Central memory CD8-positive, alpha-beta T cell (primary cell): ENCODE measurements at regions not wholly inside any gene's neighbourhood (a gene's known extent, or its start where the extent isn't known, plus 50 kb on each side); places are given as distances from the start of the nearest gene placed in this dataset.

Experiments used
- ATAC-seq: fragments of 150-1000 bp; cut with Tn5 transposase; replicated peaks from 2 replicates; pipeline ENCODE4 v1.10.0; 2022; ENCODE audit warnings: mild to moderate bottlenecking, moderate FRiP score, moderate number of reproducible peaks; ENCODE audit not compliant: poor library complexity, severe bottlenecking; ENCODE audit errors: extremely low read depth
- DNase-seq, 2 donors: peaks; one replicate each; pipeline ENCODE4 v3.0.0; 2021; ENCODE audit warnings: low spot score in 2 of 2
- H3K27ac Mint-ChIP-seq: one replicate; pipeline ENCODE4 v1.8.0; 2022; ENCODE audit warnings: low read depth, mild to moderate bottlenecking, moderate library complexity, mixed read lengths
- H3K27me3 Mint-ChIP-seq: one replicate; pipeline ENCODE4 v1.8.0; 2022; ENCODE audit warnings: mixed read lengths
- H3K36me3 Mint-ChIP-seq: one replicate; pipeline ENCODE4 v1.8.0; 2022; ENCODE audit warnings: mild to moderate bottlenecking, moderate library complexity, mixed read lengths; ENCODE audit not compliant: insufficient read depth
- H3K4me1 Mint-ChIP-seq: one replicate; pipeline ENCODE4 v1.8.0; 2022; ENCODE audit warnings: mixed read lengths
- H3K4me3 Mint-ChIP-seq: one replicate; pipeline ENCODE4 v1.8.0; 2022; ENCODE audit warnings: mild to moderate bottlenecking, moderate library complexity, mixed read lengths
- H3K9me3 Mint-ChIP-seq: one replicate; pipeline ENCODE4 v1.8.0; 2022; ENCODE audit warnings: mixed read lengths

DNA sequence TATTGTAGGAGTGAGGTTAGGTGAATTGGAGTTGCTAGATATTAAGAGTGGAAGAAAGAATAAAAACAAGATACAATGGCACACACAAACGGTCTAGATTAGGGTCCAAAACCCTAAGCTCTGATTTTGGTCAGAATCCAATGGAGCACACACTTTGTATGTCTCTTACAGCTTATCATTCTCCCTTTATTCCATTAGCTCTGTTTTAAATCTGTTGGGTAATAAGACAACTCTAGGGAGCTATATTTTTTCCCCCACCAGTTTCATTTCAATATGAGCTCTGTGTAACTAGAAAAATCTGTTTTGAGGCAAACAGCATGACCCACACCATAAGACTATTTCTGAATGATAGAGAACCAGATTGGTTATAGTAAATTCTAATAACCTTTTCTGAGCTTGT, 465.6 kb downstream of the ADGRL2 start:
- peaks cover 15% of the 10 kb centered on the region for H3K9me3 Mint-ChIP-seq
- DNase-seq (no peak), ATAC-seq (no peak)
- peaks cover 1% of the 10 kb centered on the region for H3K36me3 Mint-ChIP-seq
- H3K27me3 Mint-ChIP-seq = no peaks in the 10 kb centered on the region
- no peak overlapping the region for H3K4me3 Mint-ChIP-seq
- no peaks in the 10 kb centered on the region for H3K4me1 Mint-ChIP-seq
- H3K27ac Mint-ChIP-seq = no peak overlapping the region

- H3K4me1 Mint-ChIP-seq = no peaks in the 10 kb centered on the region
- no peak overlapping the region for H3K4me3 Mint-ChIP-seq
- no peak for DNase-seq
- no peak for ATAC-seq
- H3K27me3 Mint-ChIP-seq = no peaks in the 10 kb centered on the region
- H3K27ac Mint-ChIP-seq = no peak overlapping the region
- peaks cover 13% of the 10 kb centered on the region for H3K9me3 Mint-ChIP-seq
- H3K36me3 Mint-ChIP-seq = peaks cover 1% of the 10 kb centered on the region
Observed at GRCh38 chr1:82265436-82265835, 464.7 kb downstream of the ADGRL2 start.

DNA sequence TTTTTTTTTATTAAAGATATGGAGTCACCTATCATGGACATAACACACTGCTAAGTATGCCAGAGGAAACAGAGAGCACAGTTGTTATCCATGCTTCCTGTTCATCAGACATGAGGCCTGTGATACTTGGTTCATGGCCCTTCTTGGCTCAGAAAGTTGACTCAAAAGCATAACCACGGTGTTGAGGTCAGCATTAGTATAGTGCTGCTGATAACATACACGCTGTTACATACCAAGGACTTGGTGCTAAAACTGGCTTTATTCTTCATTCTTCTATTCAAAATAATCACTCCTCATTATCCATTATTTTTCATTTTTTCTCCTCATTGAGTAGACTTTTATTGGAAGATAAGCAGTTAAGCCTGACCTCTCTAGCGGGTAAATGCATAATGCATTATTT, 464.1 kb downstream of the ADGRL2 start:
- Mint-ChIP-seq H3K36me3 (peaks cover 1% of the 10 kb centered on the region), H3K27ac (no peak overlapping the region)
- no peak for ATAC-seq

GRCh38 chr1:82263396-82263795, 462.7 kb downstream of the ADGRL2 start:
- Mint-ChIP-seq H3K27me3 (no peaks in the 10 kb centered on the region), H3K36me3 (peaks cover 1% of the 10 kb centered on the region), H3K27ac (no peak overlapping the region), H3K9me3 (peaks cover 14% of the 10 kb centered on the region), H3K4me3 (no peak overlapping the region), H3K4me1 (no peaks in the 10 kb centered on the region)
- no peak for ATAC-seq
- DNase-seq = no peak

More for the DNA sequence above, 464.1 kb downstream of the ADGRL2 start:
- H3K27me3 Mint-ChIP-seq = no peaks in the 10 kb centered on the region
- H3K4me3 Mint-ChIP-seq = no peak overlapping the region
- H3K4me1 Mint-ChIP-seq = no peaks in the 10 kb centered on the region
- H3K9me3 Mint-ChIP-seq = peaks cover 9% of the 10 kb centered on the region
- DNase-seq = no peak

- no peaks in the 10 kb centered on the region for H3K27me3 Mint-ChIP-seq
- peaks cover 17% of the 10 kb centered on the region for H3K9me3 Mint-ChIP-seq
- H3K4me1 Mint-ChIP-seq = no peaks in the 10 kb centered on the region
- ATAC-seq (no peak), DNase-seq (no peak)
- no peak overlapping the region for H3K27ac Mint-ChIP-seq
- peaks cover 1% of the 10 kb centered on the region for H3K36me3 Mint-ChIP-seq
- no peak overlapping the region for H3K4me3 Mint-ChIP-seq
Observed at GRCh38 chr1:82260666-82261065, 459.9 kb downstream of the ADGRL2 start.

DNA sequence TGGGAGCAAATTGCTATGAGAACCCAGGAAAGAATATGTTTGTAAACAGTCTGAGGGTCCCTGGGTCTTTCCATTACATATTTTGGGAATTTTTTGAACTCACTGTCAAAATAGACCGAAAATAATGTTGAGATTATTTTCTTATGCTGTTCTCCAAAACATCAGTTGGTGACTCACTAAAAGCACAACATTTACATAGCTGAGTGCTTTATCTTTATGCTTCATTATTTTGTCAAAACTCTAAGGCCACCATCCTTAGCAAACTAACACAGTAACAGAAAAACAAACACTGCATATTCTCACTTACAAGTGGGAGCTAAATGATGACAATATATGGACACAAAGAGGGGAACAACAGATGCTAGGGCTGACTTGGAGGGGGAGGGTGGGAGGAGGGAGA, 459.3 kb downstream of the ADGRL2 start:
- Mint-ChIP-seq H3K27ac (no peak overlapping the region), H3K27me3 (no peaks in the 10 kb centered on the region), H3K4me1 (no peaks in the 10 kb centered on the region), H3K36me3 (peaks cover 1% of the 10 kb centered on the region), H3K9me3 (peaks cover 17% of the 10 kb centered on the region), H3K4me3 (no peak overlapping the region)
- DNase-seq = no peak
- ATAC-seq = no peak

GRCh38 chr1:82258887-82259286, 458.2 kb downstream of the ADGRL2 start:
- peaks cover 17% of the 10 kb centered on the region for H3K9me3 Mint-ChIP-seq
- H3K27ac Mint-ChIP-seq = no peak overlapping the region
- no peak for ATAC-seq
- peaks cover 1% of the 10 kb centered on the region for H3K36me3 Mint-ChIP-seq
- no peaks in the 10 kb centered on the region for H3K27me3 Mint-ChIP-seq
- no peak overlapping the region for H3K4me3 Mint-ChIP-seq
- DNase-seq = no peak
- H3K4me1 Mint-ChIP-seq = no peaks in the 10 kb centered on the region

DNA sequence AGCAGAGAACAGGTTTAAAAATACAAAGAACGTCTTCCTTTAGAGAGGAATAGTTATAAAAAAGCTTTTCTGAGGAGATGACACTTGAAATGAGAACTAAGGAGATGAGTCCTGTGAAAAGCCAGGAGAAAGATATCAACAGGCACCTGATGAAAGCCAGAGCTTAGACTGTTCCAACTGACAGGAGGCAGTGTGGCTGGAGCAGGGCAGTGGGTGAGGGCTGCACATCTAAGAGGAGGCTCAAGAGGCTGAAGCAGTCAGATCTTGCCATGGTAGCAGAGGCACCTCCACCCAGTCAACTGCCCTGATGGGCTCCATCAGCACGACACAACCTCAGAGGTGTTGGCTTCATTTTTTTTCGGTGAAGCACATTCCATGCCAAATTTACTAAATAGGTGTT, 445.3 kb downstream of the ADGRL2 start:
- ATAC-seq (no peak), DNase-seq (no peak)
- Mint-ChIP-seq H3K4me3 (no peak overlapping the region), H3K27ac (no peak overlapping the region), H3K9me3 (peaks cover 9% of the 10 kb centered on the region), H3K27me3 (no peaks in the 10 kb centered on the region), H3K4me1 (no peaks in the 10 kb centered on the region), H3K36me3 (no peaks in the 10 kb centered on the region)

DNA sequence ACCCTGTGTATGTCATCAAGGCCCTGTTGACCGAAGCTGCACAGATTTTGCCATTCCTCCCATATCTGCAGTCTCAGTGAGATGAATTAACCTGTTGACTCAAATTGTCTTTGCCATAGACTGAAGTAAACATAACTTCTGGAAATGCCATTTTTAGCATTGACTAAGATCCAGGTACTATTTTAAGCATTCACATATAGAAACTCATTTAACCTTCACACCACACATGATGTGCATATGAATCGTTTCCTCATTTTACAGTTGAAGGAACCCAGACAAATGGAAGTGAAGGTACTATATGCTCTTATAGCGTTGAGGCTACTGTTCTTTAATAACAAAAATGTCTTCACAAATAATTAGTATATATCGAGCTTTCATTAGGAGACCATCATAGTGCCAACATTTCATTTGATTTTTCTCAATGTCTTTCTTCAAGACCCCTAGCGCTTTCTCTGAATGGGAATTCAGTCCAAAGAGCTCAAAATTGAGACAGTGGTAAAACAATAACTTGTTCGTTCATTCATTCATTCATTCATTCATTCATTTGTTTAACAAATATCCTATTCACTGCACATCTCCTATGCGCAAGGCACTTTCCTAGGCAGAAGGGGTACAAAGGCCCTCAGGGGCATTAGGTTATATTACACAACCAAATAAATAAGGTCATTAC, 444.7 kb downstream of the ADGRL2 start:
- no peak overlapping the region for H3K27ac Mint-ChIP-seq
- peaks cover 9% of the 10 kb centered on the region for H3K9me3 Mint-ChIP-seq
- DNase-seq = no peak
- H3K4me1 Mint-ChIP-seq = no peaks in the 10 kb centered on the region
- H3K4me3 Mint-ChIP-seq = no peak overlapping the region
- H3K27me3 Mint-ChIP-seq = no peaks in the 10 kb centered on the region
- ATAC-seq = no peak
- H3K36me3 Mint-ChIP-seq = no peaks in the 10 kb centered on the region

DNA sequence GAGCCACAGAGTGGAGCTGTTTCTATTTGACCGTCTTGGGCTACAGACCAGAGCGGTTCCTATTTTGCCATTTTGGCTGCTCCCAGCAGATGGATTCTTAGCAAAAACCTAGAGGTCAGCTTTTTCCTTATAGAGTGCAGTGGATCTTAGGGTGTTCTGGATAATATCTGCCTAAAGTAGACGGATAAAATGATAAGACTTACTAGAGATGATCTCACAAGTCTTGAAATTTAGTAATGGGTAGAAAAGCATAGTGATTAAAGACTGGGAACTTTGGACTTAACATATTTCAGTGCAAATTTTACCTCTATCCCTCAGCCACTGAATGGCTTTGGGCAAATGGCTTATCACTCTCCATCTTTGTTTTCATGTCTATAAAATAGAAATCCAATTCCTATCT, 439.8 kb downstream of the ADGRL2 start:
- no peak for DNase-seq
- Mint-ChIP-seq H3K4me3 (no peak overlapping the region), H3K36me3 (no peaks in the 10 kb centered on the region), H3K27ac (no peak overlapping the region), H3K9me3 (peaks cover 18% of the 10 kb centered on the region), H3K27me3 (no peaks in the 10 kb centered on the region), H3K4me1 (no peaks in the 10 kb centered on the region)
- no peak for ATAC-seq

- Mint-ChIP-seq H3K36me3 (no peaks in the 10 kb centered on the region), H3K4me1 (no peaks in the 10 kb centered on the region), H3K9me3 (peaks cover 9% of the 10 kb centered on the region), H3K27me3 (no peaks in the 10 kb centered on the region), H3K27ac (no peak overlapping the region), H3K4me3 (no peak overlapping the region)
- ATAC-seq (no peak), DNase-seq (no peak)
Observed at GRCh38 chr1:82230667-82231066, 429.9 kb downstream of the ADGRL2 start.

DNA sequence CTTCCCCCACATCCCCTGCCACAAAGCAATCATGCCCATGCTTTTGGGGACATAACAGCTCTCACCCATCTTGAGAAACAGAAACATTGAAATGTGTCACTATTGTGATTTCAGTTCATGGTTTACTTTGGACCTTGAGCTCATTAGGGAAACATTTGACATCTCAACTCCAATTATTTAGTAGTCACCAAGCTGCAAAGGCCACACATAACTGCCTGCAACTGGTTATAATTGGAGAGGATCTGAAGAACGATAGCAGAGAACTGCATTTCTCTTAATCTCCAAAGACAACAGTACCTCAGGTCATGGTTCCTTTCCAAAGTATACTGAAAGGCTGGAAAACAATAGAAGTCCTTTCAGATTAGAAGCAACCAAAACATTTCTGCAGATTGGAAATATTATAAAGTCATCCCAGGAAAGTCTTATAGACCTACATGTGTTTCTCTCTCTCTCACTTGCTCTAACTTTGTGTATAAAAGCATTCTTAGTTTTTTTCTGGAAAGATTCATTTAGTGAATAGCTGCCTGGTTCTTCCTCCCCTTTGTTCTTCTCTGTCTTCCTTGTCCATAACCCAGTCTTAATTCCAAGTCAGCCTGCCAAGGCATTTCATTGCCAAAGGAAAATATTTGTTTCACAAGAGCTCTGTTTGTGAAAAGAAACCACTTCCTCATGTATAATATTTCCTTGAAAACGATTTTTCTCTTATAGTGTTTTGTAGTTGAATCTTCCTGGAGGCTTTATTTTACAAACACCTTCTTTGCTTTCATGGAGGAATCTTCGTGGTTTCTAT, 426.8 kb downstream of the ADGRL2 start:
- DNase-seq (no peak), ATAC-seq (no peak)
- peaks cover 8% of the 10 kb centered on the region for H3K9me3 Mint-ChIP-seq
- no peaks in the 10 kb centered on the region for H3K36me3 Mint-ChIP-seq
- no peaks in the 10 kb centered on the region for H3K4me1 Mint-ChIP-seq
- H3K4me3 Mint-ChIP-seq = no peak overlapping the region
- no peak overlapping the region for H3K27ac Mint-ChIP-seq
- H3K27me3 Mint-ChIP-seq = no peaks in the 10 kb centered on the region

GRCh38 chr1:82226186-82226505, 425.4 kb downstream of the ADGRL2 start:
- H3K27me3 Mint-ChIP-seq = no peaks in the 10 kb centered on the region
- no peak overlapping the region for H3K4me3 Mint-ChIP-seq
- H3K27ac Mint-ChIP-seq = no peak overlapping the region
- H3K4me1 Mint-ChIP-seq = no peaks in the 10 kb centered on the region
- no peak for DNase-seq
- H3K9me3 Mint-ChIP-seq = peaks cover 11% of the 10 kb centered on the region
- H3K36me3 Mint-ChIP-seq = no peaks in the 10 kb centered on the region
- no peak for ATAC-seq
